Ishikawa (cell line): ENCODE measurements at regions not wholly inside any gene's neighbourhood (a gene's known extent, or its start where the extent isn't known, plus 50 kb on each side); places are given as distances from the start of the nearest gene placed in this dataset.

Experiments used
- CEBPB ChIP-seq: IDR thresholded peaks from 2 replicates; pipeline ENCODE4 v1.6.1; 2012
- CREB1 ChIP-seq: IDR thresholded peaks from 2 replicates; pipeline ENCODE4 v1.6.1; 2012; ENCODE audit warnings: low read depth
- EP300 ChIP-seq: IDR thresholded peaks from 2 replicates; pipeline ENCODE4 v1.6.1; 2012; ENCODE audit warnings: borderline replicate concordance
- FOXM1 ChIP-seq: IDR thresholded peaks from 2 replicates; pipeline ENCODE4 v1.6.1; 2012; ENCODE audit warnings: low read depth, borderline replicate concordance
- NFIC ChIP-seq: IDR thresholded peaks from 2 replicates; pipeline ENCODE4 v1.6.1; 2012
- RAD21 ChIP-seq: IDR thresholded peaks from 2 replicates; pipeline ENCODE4 v1.6.1; 2012; ENCODE audit warnings: low read depth
- REST ChIP-seq: IDR thresholded peaks from 2 replicates; pipeline ENCODE4 v1.6.1; 2012; ENCODE audit warnings: low read depth, mild to moderate bottlenecking
- TAF1 ChIP-seq: IDR thresholded peaks from 2 replicates; pipeline ENCODE4 v1.6.1; 2012; ENCODE audit warnings: low read depth, mild to moderate bottlenecking
- TCF12 ChIP-seq: IDR thresholded peaks from 2 replicates; pipeline ENCODE4 v1.6.1; 2012; ENCODE audit warnings: low read depth
- TEAD4 ChIP-seq: IDR thresholded peaks from 2 replicates; pipeline ENCODE4 v1.6.1; 2012

- TF ChIP-seq TCF12 (no peak), TEAD4 (no peak), TAF1 (no peak), CEBPB (no peak), EP300 (no peak), FOXM1 (no peak), REST (no peak), CREB1 (no peak), RAD21 (no peak), NFIC (no peak)
These were observed 387.3 kb downstream of the STK39 start for GRCh38 chr2:167860082-167860481.
